SK-MEL-5 (cell line): ENCODE measurements at regions not wholly inside any gene's neighbourhood (a gene's known extent, or its start where the extent isn't known, plus 50 kb on each side); places are given as distances from the start of the nearest gene placed in this dataset.

Source experiments
- DNase-seq: peaks from one replicate; pipeline ENCODE4 v3.0.0-alpha.2; 2016; ENCODE audit warnings: low read depth, low spot score
- in situ Hi-C: cut with HindIII; loops from 2 replicates; pipeline ENCODE4 v1.10.0; 2016; ENCODE audit warnings: low sequenced_read_pairs, high pct_unique_total_duplicates, low pct_unique_long_range_greater_than_20kb

DNA sequence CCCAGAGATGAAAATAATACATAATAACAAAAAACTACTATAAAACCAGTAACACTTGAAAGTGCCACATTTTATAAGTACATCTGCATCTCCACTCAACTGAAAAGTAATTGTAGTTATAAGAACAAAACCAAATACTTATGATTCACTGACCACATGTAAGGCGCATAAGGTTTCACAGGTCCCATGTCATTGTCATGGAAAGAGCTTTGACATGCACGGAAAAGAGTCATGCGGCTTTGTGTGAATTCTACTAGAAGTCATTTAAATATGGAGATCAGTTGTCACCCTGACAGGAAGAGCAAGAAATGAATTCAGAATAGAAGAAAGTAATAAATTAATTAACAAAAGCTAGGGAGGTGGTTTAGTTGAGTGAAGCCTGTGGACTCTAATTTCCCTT is 459.1 kb downstream of the CDH2 start:
- in situ Hi-C loops = no loop called here
- no peak for DNase-seq

DNA sequence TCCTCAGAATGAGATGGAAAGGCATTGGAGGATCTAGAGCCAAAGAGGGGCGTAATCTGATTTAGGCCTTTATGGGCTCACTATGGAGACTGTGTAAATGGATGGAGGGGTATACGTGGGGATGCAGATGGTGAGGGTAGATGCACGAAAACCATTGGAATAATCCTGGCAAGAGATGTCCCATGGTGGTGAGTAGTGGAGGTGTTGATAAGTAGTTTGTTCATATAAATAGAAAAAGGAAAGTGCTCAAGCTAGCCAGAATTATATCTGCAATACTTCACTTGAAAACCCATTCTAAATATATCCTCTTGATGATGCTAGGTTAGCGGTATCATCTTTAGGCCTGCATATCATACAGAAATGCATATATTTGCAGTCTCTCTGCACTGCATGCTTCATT is 459.7 kb downstream of the CDH2 start:
- in situ Hi-C loops = no loop called here
- no peak for DNase-seq

DNA sequence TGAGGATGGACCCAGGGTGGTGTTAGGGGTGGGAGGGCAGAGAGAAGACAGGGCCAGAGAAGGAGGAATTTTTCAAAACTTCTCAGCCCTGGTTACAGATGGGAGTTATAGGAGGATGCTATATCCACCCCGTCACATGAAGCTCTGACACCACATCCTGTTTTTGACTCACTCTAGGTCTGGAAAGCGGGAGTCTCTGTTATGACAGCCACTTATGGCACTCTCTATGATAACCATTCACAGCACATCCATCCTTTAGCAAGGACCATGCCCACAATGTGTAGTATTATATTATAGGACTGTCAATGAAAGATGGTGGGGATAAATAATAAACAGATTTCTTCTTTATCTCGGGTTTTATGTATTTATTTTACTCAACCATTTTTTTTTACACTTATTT is 461.2 kb downstream of the CDH2 start:
- DNase-seq = no peak
- in situ Hi-C loops = no loop called here

DNA sequence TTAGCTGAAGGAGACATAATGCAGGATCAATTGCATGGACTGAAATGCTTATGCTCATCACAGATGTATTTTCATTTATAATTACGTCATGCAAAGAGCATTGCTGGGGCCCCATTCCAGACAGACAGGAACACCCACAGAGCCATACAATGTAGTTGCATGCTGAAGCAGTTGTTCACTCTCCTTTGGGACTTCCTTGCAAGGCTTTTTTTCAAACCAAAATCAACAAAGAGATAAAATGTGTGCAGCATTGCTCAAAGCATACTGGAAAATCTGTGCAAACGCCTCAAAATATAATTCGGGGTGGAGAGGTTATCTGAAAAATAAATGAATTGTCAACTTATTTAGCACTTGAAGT is 463.2 kb downstream of the CDH2 start:
- in situ Hi-C loops = no loop called here
- no peak for DNase-seq

DNA sequence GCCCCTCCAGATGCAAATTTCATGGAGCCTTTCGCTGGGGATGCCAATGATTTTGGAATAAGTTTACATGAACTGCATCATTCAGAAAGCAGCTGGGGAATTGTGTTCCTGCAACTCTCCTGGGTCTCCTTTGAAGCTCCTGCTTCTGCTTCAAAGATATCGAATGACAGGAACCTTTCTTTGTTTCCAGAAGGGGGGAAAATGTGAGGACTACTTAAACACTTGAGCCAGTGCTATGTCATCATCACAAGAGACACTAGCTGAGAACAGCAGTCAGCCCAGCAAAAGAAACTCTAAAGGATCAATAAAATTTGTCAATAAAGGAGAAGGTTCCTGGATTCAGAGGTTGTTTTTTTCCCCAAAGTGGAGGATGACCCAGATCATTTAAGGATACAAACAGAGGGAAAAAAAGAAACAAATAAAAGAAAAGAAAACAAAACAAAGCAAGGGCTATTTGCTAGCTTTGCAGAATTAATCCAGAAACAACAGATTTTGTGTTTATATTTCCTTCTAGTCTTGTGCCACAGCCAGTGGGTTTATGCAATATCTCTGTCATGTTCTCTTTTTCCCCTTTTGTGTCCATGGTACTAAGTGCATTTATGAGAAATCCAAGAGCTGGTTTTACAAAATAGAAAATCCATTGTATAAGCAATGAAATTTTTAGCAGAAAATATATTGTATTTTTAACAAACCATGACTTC is 463.7 kb downstream of the CDH2 start:
- in situ Hi-C loops = no loop called here
- no peak for DNase-seq

DNA sequence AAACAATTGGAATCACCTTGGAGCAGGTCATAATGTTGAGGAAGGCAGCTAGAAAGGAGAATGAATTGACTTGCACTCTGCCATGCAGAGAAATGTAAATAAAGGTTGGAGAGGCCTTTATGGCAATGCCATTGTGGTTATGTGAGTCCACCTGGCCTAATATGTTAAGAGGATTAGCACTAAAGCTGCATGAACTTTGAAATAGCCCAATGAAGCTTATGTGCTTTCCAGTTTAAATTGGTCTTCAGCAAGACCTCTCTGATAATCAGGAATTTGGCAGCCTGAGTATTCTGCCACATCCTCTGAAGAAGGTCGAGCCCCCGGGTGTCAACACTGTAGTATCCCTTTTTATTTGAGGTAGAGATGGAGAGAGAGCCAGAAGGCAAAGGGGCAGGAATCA is 464.9 kb downstream of the CDH2 start:
- in situ Hi-C loops = no loop called here
- DNase-seq = no peak

DNA sequence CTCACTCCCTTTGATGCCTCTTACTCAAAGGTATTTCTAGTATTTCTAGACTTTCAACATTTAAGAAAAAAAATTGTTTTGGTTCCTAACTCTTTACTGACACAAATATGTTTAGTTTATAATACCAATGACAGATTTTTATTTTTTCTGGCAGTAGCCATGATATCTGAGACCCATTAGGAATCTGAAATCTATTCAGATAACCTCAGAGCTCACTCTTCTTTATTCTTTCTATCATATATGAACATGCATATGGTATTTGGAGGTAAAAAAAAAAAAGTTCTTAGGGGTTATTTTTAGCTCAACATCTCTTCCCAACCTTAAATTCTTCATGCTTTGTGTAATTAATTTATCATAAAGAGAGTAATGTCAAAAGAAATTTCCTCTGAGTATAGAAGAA is 465.5 kb downstream of the CDH2 start:
- in situ Hi-C loops = no loop called here

DNA sequence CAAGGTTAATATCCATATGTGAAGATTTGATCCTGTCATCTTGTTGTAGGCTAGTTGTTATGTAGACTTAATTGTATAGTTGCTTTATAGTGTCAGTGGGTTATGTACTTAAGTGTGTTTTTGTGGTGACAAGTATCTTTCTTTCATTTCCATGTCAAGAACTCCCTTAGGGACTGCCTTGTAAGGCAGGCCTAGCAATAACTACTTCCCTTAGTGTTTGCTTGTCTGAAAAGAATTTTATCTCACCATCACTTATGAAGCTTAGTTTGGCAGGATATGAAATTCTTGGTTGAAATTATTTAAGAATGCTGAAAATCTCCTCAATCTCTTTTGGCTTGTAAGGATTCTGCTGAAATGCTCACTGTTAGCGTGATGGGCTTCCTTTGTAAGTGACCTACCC is 467.6 kb downstream of the CDH2 start:
- in situ Hi-C loops = no loop called here

More for the DNA sequence above, 465.5 kb downstream of the CDH2 start:
- no peak for DNase-seq

DNA sequence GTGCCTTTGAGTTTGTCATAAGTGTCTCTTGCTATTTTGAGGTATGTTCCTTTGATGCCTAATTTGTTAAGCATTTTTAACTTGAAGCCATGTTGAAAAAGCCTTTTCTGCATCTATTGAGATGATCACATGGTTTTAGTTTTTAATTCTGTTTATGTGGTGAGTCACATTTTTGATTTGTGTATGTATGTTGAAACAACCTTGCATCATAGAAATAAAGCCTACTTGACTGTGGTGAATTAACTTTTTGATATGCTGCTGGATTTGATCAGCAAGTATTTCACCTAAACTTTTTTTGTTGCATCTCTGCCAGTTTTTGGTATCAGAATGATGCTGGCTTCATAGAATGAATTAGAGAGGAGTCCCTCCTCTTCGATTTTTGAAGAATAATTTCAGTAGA is 469.7 kb downstream of the CDH2 start:
- DNase-seq = no peak
- in situ Hi-C loops = no loop called here

More for the DNA sequence above, 467.6 kb downstream of the CDH2 start:
- no peak for DNase-seq

DNA sequence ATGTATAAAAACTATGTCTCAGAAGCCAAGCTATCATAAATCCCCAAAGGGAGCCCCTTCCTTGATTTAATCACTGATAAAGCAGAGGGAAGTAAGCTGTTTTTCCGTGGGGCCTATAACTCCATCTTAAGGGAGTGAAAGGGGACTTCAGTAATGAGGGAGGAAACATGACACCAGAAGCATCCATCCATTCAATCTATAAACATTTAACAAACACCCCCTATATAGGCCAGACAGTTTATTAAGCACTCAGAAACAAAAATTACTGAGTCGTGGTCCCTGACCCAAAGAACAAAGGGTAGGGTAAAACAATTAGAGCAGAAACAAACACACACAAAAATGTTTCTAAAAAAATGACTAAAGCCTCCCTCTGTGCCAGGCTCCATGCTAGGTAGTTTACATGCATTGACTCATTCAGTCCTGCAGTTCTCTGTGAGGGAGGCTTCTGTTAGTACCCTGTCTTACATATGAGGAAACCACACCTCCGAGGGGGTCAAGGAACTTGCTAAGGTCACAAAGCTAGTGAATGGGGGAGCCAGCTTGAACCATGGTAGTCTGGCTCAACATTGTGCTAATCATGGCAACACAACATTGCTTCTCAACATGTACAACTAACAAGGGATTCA is 472.1 kb downstream of the CDH2 start:
- in situ Hi-C loops = no loop called here

DNA sequence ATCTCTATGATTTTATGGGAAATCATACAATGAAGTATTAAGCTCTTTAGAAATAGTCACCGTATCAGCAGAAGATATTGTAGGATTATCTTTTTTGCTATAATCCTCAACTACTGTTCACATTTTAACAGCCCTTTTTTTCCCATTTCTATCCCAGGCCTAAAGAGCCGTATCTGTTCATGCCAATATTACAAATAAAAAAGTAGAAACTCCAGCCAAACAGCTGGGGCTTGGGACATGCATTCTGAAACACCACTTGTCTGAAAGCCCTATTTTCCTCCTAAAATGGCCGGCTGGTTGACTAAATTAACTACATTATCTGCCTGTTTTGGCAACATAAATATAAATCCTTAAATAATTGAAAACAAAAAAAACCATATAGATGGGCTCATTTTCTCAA is 477.8 kb downstream of the CDH2 start:
- in situ Hi-C loops = no loop called here
- no peak for DNase-seq

More for the DNA sequence above, 472.1 kb downstream of the CDH2 start:
- DNase-seq = no peak

DNA sequence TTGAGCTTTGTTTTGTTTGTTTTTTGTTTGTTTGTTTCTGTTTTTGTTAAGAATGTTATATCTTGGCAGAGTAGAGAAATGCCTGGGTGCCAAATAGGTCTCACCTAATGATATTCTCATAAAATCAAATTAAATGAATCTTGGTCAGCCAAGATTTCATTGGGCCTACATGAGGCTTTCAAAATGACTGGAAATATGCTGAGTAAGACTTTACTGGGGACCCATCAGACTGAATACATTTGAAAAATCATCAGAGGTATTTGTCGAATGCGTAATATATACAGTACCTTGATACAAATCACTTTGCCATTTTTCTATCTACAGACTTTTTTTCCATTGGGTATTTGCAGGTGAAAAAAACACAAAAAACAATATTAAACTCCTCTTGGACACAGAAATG is 480.8 kb downstream of the CDH2 start:
- no peak for DNase-seq
- in situ Hi-C loops = no loop called here

DNA sequence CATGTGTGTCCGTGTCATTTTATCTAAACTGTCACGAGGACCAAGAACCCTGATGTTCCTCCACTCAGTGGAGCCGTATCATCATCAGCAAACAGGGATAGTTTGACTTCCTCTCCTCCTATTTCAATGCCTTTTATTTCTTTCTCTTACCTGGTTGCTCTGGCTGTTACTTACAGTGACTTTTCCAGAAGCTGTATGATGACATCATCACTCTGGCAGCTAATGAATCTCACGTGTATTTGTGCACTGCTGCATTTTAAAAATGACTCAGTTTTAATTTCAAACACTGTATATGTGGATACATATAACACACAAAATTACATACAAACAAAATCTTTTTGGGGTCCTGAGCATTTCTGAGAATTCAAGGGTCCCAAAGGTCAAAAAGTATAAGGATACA is 481.4 kb downstream of the CDH2 start:
- no peak for DNase-seq
- in situ Hi-C loops = no loop called here

DNA sequence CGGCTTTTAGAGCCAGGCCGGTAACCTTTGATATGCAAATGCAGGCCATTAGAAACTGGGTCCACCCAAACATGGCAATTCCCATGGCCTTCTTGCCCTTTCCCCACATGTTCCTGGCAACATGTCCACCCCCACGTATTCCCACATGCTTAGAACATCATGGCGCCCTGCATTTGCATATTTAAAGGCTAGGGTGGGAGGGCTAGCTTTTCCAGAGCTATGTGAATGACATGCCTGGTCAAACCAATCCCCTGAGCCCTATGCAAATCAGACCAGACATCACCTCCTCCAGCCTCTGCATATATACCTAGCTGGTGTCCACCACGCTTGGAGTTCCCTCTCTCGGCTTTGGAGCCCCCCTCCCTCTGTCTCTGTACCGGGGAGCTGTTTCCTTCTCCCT is 481.9 kb downstream of the CDH2 start:
- no peak for DNase-seq
- in situ Hi-C loops = no loop called here

DNA sequence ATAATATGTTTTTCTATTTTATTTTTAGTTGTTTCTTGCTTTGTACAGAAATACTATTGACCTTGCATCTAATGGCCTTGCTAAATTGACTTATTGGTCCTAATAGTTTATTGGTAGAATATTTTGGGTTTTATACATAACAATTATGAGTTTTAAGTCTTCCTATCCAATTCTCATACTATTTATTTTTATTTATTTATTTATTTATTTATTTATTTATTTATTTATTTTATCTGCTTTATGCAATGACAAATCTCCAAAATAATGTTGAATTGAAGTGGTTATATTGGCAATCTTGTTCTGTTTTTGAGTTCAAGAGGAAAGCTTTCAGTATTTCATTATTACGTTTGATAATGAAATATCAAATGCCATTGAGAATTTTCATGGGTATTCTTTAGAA is 488.3 kb downstream of the CDH2 start:
- in situ Hi-C loops = no loop called here
- DNase-seq = no peak

DNA sequence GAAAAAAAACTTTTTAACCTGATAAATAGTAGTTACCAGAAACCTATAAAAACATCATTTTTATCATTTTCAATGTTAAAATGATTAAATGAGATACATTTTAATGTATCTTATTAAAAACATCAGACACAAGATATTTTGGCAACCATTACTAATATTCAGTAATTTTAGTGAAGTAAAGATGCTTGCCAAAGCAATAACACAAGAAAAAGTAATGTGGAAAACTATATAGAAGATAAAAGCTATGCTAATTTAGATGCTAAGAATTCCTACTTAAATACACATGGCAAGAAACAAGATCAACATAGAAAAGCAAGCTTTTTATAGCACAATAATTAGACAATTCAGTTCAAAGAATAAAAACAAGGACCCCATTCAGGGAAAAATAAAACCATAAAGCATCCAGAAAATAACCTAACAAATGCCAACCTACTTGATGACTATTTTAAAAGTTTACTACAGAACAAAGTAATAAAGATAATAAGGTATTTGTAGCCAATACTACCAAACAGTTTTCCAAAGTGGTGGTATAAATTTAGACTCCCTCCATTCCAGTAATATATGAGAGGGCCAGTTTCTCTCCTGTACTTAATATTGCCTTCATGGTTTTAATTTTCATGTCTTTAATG is 489.5 kb downstream of the CDH2 start:
- DNase-seq = no peak
- in situ Hi-C loops = no loop called here

DNA sequence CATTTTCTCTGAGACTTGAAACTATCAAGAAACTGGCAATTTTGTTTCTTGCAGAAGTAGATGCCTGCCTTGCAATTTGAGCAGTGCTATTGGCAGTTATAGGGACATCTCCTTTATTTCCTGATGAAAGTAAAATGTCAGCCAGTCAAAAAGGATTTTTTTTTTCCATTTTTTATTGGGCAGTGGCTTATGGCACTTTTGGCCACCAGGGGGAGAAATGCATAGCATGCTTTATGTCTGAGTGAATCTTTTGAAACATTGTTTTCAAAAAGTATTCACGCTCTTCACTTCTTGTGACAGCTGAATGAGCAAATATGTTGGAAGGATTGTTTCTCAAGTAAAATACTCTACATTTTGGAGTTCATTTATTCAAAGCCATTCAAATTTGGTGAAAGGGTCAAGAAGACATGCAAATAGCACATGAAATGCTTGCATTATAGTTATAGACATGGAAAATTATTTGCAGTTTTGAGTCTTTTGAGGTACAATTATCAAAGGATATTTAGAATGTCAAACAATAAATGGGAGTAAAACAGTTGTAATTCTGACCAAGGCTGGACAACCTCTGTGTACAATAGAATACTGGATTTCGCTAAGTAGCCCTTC is 491.0 kb downstream of the CDH2 start:
- peak; percentile 61 for DNase-seq
- in situ Hi-C loops = no loop called here

DNA sequence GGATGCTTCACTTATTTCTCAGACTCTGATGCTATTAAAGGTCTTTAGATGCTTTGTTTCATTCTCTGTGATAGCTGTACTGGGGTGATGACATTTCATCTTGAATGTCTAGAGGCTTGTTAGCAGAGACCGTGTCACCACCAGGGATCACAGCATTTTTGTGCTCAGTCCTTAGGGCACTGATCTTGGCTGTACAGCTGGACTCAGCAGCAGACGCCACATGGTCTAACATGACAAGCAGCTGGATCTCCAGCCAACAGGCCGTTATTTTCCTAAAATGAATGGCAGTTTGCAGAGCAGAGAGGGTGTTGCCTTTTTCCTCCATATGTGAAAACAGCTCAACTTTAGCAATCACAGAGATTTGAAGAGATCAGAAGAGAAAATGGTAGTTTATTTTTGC is 491.8 kb downstream of the CDH2 start:
- no peak for DNase-seq
- in situ Hi-C loops = no loop called here

DNA sequence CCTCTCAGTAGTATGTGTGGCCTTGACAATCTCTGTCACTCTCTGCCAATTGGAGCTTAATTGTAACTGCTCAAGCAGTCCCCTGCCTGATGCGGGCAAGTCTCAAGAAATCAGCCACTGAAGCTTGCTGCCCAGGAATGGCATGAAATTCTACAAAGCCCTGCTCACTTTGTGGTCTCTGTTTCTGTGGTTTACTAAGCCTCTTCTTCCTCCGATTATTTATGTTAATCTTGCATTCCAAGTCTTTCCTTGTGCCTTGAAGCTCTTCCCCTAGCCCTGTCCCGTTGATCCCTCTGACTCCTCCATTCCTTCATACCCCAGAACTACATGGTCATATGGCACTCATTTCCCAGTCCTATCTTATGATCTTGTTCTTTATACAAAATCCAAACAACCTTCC is 489.3 kb upstream of the CHST9 start:
- DNase-seq = no peak
- in situ Hi-C loops = no loop called here
